Fibroblast of lung (primary cell): ENCODE measurements at regions not wholly inside any gene's neighbourhood (a gene's known extent, or its start where the extent isn't known, plus 50 kb on each side); places are given as distances from the start of the nearest gene placed in this dataset.
"Not testable (repeated sequence)": the region's sequence is repeated elsewhere in the genome, so short reads cannot be mapped to it uniquely, and the experiment has no call there.

Source experiments
- EZH2 ChIP-seq: IDR thresholded peaks from 2 replicates; pipeline ENCODE4 v1.5.1; 2012; ENCODE audit warnings: low read length, control low read depth, mild to moderate bottlenecking; ENCODE audit errors: missing control alignments
- TF ChIP-seq, protein P1 (sequence below), 2 donors: IDR thresholded peaks in 1 of 2; conservative IDR thresholded peaks in 1 of 2; 1 replicate in 1 of 2; 2 replicates in 1 of 2; pipeline ENCODE4 v1.5.1; 2011 to 2012; ENCODE audit warnings: low read length in 2 of 2, control low read depth in 1 of 2, inconsistent platforms in 1 of 2, low read depth in 1 of 2, mild to moderate bottlenecking in 1 of 2

DNA sequence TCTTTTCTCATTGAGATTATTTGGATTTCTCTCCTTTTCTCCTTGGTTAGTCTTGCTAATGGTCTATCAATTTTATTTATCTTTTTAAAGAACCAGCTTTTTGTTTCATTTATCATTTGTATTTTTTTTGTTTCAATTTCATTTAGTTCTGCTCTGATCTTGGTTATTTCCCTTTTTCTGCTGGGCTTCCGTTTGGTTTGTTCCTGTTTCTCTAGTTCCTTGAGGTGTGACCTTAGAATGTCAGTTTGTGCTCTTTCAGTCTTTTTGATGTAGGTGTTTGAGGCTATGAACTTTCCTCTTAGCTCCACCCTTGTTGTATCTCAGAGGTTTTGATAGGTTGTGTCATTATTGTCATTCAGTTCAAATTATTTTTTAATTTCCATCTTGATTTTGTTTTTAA lies 248.5 kb upstream of the CADM2 start:
- TF ChIP-seq, protein P1, sequence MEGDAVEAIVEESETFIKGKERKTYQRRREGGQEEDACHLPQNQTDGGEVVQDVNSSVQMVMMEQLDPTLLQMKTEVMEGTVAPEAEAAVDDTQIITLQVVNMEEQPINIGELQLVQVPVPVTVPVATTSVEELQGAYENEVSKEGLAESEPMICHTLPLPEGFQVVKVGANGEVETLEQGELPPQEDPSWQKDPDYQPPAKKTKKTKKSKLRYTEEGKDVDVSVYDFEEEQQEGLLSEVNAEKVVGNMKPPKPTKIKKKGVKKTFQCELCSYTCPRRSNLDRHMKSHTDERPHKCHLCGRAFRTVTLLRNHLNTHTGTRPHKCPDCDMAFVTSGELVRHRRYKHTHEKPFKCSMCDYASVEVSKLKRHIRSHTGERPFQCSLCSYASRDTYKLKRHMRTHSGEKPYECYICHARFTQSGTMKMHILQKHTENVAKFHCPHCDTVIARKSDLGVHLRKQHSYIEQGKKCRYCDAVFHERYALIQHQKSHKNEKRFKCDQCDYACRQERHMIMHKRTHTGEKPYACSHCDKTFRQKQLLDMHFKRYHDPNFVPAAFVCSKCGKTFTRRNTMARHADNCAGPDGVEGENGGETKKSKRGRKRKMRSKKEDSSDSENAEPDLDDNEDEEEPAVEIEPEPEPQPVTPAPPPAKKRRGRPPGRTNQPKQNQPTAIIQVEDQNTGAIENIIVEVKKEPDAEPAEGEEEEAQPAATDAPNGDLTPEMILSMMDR (conservative IDR thresholded peaks at IDR 0.05 in 1 of 2, IDR thresholded peaks at IDR 0.05 in 1 of 2; ENCODE audit: low read depth in 1 of 2, low read length in 2 of 2), result not testable (repeated sequence)
- not testable (repeated sequence) for TF ChIP-seq EZH2
